ENCODE measurements at regions not wholly inside any gene's neighbourhood (a gene's known extent, or its start where the extent isn't known, plus 50 kb on each side); places are given as distances from the start of the nearest gene placed in this dataset.

DNA sequence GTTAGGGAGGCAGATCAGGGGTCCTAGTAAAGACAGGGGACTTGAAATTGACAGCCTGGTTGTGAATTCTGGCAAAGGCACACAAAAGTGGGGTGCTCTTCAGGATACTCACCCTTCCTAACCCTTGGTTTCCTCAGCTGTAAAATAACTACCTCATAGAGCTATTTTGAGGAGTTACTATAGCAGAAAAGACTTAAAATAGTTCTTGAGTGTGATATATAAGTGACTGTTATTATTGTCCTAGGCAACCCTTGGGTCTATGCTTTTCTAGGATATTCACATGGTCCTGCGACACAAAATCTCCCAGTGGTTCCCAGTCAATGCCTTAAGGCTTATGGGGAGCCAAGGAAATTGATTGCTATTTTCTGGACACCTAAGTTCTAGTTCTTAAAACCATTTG lies 98.1 kb upstream of the NAMPT start:
- WGBS, 2 donors, result 95 to 96% methylated on average over 1 of the region's 1 CpG
- intact Hi-C loops (cut with DNase I; ENCODE audit: low total_unique reads), result no loop called here
- DNase-seq (ENCODE audit: low spot score in 2 of 2), result no peak

DNA sequence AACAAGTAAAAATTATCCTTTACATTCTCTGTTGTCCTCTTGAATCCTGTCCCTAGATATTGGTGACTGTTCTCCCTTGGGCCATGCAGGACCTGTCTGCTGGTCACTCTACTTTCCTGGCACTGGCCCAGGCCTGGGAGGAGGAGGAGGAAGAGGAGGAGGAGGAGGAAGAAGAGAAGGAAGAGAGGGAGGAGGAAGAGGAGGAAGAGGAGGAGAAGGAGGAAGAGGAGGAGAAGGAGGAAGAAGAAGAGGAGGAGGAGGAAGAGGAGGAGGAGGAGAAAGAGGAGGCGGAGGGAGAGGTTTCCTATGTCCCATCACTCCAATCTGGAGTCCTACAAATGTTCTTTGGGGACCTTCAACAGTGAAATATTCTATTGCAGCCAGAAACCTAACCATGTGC lies 97.3 kb upstream of the NAMPT start:
- intact Hi-C loops (cut with DNase I; ENCODE audit: low total_unique reads), result no loop called here
- H3K4me3 ChIP-seq (ENCODE audit: low read depth, poor library complexity, severe bottlenecking), result no peak overlapping the region
- TF ChIP-seq, protein P1, sequence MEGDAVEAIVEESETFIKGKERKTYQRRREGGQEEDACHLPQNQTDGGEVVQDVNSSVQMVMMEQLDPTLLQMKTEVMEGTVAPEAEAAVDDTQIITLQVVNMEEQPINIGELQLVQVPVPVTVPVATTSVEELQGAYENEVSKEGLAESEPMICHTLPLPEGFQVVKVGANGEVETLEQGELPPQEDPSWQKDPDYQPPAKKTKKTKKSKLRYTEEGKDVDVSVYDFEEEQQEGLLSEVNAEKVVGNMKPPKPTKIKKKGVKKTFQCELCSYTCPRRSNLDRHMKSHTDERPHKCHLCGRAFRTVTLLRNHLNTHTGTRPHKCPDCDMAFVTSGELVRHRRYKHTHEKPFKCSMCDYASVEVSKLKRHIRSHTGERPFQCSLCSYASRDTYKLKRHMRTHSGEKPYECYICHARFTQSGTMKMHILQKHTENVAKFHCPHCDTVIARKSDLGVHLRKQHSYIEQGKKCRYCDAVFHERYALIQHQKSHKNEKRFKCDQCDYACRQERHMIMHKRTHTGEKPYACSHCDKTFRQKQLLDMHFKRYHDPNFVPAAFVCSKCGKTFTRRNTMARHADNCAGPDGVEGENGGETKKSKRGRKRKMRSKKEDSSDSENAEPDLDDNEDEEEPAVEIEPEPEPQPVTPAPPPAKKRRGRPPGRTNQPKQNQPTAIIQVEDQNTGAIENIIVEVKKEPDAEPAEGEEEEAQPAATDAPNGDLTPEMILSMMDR (IDR thresholded peaks at IDR 0.05), result no peak
- no peak for TF ChIP-seq POLR2A (IDR thresholded peaks at IDR 0.05)
- DNase-seq (ENCODE audit: low spot score in 2 of 2), result no peak
- 93 to 100% methylated on average over 1 of the region's 1 CpG for WGBS, 2 donors

More for the DNA sequence above, 98.1 kb upstream of the NAMPT start:
- no peak for TF ChIP-seq POLR2A (IDR thresholded peaks at IDR 0.05)
- TF ChIP-seq, protein P1 (IDR thresholded peaks at IDR 0.05), result no peak
- no peak overlapping the region for H3K4me3 ChIP-seq (ENCODE audit: low read depth, poor library complexity, severe bottlenecking)

DNA sequence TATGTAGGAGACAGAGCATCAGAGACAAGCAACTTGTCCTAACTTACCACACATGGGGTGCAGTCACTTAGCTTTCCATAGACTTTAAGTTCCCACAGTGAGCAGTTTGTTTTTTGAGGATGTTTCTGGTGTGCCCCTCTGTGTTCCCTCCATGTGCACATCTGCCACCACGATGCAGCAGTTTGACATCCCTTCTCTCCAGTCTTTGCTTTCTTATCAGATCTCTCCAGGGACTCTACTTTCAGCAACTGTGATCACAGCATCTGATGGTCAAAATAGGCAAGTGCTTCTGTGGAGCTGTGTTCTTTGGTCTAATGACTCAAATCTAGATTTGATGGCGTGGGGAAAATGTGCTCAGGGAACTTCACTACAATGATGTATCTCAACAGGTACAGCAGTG lies 96.5 kb upstream of the NAMPT start:
- H3K4me3 ChIP-seq (ENCODE audit: low read depth, poor library complexity, severe bottlenecking), result no peak overlapping the region
- no peak for TF ChIP-seq POLR2A (IDR thresholded peaks at IDR 0.05)
- TF ChIP-seq, protein P1 (IDR thresholded peaks at IDR 0.05), result no peak
- intact Hi-C loops (cut with DNase I; ENCODE audit: low total_unique reads), result no loop called here
- no peak for DNase-seq (ENCODE audit: low spot score in 2 of 2)
- WGBS, 2 donors, result 73 to 85% methylated on average over 2 of the region's 2 CpGs

DNA sequence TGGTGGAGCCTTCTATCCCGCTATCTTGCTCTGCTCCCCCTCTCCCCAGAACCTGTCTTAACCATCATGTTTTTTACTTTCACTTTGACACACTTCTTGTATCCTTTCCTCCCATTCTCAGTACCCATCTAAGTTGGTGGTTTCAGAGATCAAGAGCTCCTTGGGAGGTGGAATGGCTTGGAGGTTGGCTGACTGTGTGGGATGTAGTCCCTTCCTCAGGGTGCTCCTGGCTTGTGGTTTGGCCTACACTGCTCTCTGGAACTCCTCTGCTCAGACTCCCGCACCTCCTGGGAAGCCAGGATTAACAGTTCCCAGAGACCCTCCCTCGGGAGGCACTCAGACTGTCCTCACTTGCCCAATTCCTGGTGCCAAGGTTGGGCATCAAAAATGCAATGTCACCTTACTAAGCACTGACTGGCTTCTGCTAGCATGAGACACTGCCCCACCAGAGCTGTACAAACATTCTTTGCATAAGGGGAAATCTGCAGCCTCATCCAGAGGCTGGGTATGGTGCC lies 93.1 kb upstream of the NAMPT start:
- WGBS, 2 donors, result 77 to 90% methylated on average over 3 of the region's 3 CpGs
- no peak overlapping the region for H3K4me3 ChIP-seq (ENCODE audit: low read depth, poor library complexity, severe bottlenecking)
- DNase-seq (ENCODE audit: low spot score in 2 of 2), result no peak
- intact Hi-C loops (cut with DNase I; ENCODE audit: low total_unique reads), result no loop called here
- no peak for TF ChIP-seq POLR2A (IDR thresholded peaks at IDR 0.05)
- TF ChIP-seq, protein P1 (IDR thresholded peaks at IDR 0.05), result no peak

DNA sequence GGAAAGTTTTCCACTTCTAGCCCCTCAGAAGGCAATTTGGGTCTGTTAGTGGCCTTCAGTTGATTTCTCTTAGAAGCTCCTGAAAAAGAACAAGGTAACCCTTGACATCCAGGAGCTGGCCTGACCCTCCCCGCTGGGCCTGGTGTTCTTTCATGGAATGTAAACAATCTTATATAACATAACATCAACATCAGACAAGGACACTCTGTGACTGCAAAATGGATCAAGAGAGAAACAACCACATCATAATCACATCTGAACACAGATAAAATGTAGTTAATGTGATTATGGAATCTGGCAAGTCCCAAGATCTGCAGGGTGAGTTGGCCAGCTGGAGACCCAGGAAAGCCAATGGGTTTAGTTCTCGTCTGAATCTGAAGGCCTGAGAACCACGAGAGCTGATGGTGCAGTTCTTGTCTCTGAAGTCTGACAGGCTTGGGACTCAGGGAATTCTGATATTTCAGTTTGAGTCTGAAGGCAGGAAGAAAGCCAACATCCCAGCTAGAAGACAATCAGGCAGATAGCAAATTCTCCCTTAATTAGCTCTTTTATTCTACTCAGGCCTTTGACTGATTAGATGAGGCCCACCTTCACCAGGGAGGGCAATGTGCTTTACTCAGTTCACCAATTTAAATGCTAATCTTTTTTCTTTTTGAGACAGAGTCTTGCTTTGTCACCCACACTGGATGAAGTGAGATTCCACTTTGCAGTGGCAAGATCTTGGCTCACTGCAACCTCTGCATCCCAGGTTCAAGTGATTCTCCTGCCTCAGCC lies 91.4 kb upstream of the NAMPT start:
- intact Hi-C loops (cut with DNase I; ENCODE audit: low total_unique reads), result no loop called here
- DNase-seq (ENCODE audit: low spot score in 2 of 2), result no peak
- no peak overlapping the region for H3K4me3 ChIP-seq (ENCODE audit: low read depth, poor library complexity, severe bottlenecking)
- TF ChIP-seq POLR2A (IDR thresholded peaks at IDR 0.05), result no peak
- TF ChIP-seq, protein P1 (IDR thresholded peaks at IDR 0.05), result no peak
- 70 to 85% methylated on average over 3 of the region's 3 CpGs for WGBS, 2 donors
